HG03565 (cell line): ENCODE measurements at regions not wholly inside any gene's neighbourhood (a gene's known extent, or its start where the extent isn't known, plus 50 kb on each side); places are given as distances from the start of the nearest gene placed in this dataset.
"Not testable (repeated sequence)": the region's sequence is repeated elsewhere in the genome, so short reads cannot be mapped to it uniquely, and the experiment has no call there.

Experiments
- ATAC-seq: cut with Tn5 transposase; IDR thresholded peaks from one replicate; pipeline ENCODE4 v1.9.1; 2021; ENCODE audit warnings: mild to moderate bottlenecking, moderate library complexity; ENCODE audit not compliant: unreplicated experiment

- ATAC-seq = peak; percentile 87
Measured at GRCh38 chr12:76183459-76184186, 99.1 kb upstream of the NAP1L1 start.

GRCh38 chr12:76180401-76181277 lies 96.2 kb upstream of the NAP1L1 start:
- no peak for ATAC-seq

GRCh38 chr12:76178452-76178851 lies 94.0 kb upstream of the NAP1L1 start:
- no peak for ATAC-seq

GRCh38 chr12:76177821-76178220 lies 93.3 kb upstream of the NAP1L1 start:
- ATAC-seq = no peak

- no peak for ATAC-seq
Measured at GRCh38 chr12:76176940-76177339, 92.5 kb upstream of the NAP1L1 start.

- not testable (repeated sequence) for ATAC-seq
Measured at GRCh38 chr12:76175946-76176345, 91.5 kb upstream of the NAP1L1 start.

GRCh38 chr12:76173756-76174155 lies 89.3 kb upstream of the NAP1L1 start:
- no peak for ATAC-seq

GRCh38 chr12:76158518-76159321 lies 74.2 kb upstream of the NAP1L1 start:
- peak; percentile 94 for ATAC-seq

GRCh38 chr12:76156726-76157125 lies 72.2 kb upstream of the NAP1L1 start:
- no peak for ATAC-seq

GRCh38 chr12:76156314-76156713 lies 71.8 kb upstream of the NAP1L1 start:
- no peak for ATAC-seq

GRCh38 chr12:76155157-76155670 lies 70.7 kb upstream of the NAP1L1 start:
- no peak for ATAC-seq

GRCh38 chr12:76153616-76154015 lies 69.1 kb upstream of the NAP1L1 start:
- ATAC-seq = no peak

GRCh38 chr12:76152181-76152807 lies 67.8 kb upstream of the NAP1L1 start:
- peak; percentile 93 for ATAC-seq

GRCh38 chr12:76144245-76144549 lies 59.7 kb upstream of the NAP1L1 start:
- ATAC-seq = no peak

- ATAC-seq = peak; percentile 91
Measured at GRCh38 chr12:76143343-76144244, 59.1 kb upstream of the NAP1L1 start.

- ATAC-seq = no peak
Measured at GRCh38 chr12:76142305-76142704, 57.8 kb upstream of the NAP1L1 start.

- no peak for ATAC-seq
Measured at GRCh38 chr12:76138656-76139055, 54.2 kb upstream of the NAP1L1 start.

- ATAC-seq = no peak
Measured at GRCh38 chr12:76137606-76138005, 53.1 kb upstream of the NAP1L1 start.

- ATAC-seq = no peak
Measured at GRCh38 chr12:76135456-76135855, 51.0 kb upstream of the NAP1L1 start.
